Activated T-helper 1 cell treated with anti-CD3 and anti-CD28 coated beads, Interleukin-2, amount 50 U/mL, for 16 hours (primary cell): ENCODE measurements at regions not wholly inside any gene's neighbourhood (a gene's known extent, or its start where the extent isn't known, plus 50 kb on each side); places are given as distances from the start of the nearest gene placed in this dataset.

Source experiments
- DNase-seq, 2 donors: peaks; one replicate each; pipeline ENCODE4 v3.0.0-alpha.2; 2020; ENCODE audit warnings: low read depth in 1 of 2, low spot score in 1 of 2

GRCh38 chr6:9948678-9949077 lies 466.2 kb downstream of the TFAP2A start:
- no peak for DNase-seq

GRCh38 chr6:9943986-9944385 lies 470.9 kb downstream of the TFAP2A start:
- no peak for DNase-seq

- no peak for DNase-seq
Measured at GRCh38 chr6:9943026-9943425, 471.8 kb downstream of the TFAP2A start.

DNA sequence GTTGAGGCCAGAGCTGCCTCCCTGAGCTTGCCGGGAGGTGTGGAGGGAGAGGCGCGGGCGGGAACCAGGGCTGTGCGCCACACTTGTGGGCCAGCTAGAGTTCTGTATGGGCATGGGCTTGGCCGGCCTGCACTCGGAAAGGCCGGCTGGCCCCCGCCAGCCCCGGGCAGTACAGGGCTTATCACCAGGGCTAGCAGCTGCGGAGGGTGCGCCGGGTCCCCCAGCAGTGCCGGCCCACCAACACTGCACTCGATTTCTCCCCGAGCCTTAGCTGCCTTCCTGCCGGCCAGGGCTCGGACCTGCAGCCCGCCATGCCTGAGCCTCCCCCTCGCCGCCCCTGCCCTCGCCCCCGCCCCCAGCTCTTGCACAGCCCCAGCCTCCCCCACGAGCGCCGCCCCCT lies 472.7 kb downstream of the TFAP2A start:
- no peak for DNase-seq

- DNase-seq, result no peak
Measured at GRCh38 chr6:9938801-9939200, 476.1 kb downstream of the TFAP2A start.

DNA sequence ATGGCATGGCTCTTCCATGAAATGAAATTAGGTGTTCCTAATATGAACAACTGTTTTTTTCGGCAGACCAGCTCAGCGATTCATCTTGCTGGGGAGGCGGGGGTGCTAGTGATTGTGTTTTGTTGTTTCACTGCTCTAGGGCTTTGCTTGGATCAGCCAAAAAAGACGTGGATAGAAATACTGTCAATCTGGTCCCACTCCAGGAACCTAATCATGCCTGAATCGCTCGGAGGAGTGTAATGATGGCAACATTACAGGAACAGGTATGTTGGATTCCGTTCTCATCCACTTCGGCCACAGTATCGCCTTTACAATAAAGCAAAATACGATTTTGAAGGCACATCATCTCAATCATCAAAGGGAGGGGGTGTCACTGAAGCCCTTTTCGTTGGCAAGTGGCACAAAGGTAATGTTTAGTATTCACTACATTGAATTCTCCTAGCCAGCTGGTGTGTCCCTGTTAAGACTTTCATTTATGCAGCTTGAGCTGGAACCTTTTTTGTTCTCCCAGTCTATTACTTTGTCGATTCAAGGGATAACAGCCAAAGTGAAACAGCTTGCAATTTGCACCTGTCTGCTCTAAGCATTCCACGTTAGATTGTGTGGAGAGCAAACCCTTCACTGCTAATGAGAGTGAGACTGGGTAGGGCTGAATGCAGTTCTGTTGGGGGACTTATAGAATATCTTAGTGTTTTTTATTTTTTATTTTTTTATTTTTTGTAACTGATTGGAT lies 477.7 kb downstream of the TFAP2A start:
- DNase-seq, result no peak

DNA sequence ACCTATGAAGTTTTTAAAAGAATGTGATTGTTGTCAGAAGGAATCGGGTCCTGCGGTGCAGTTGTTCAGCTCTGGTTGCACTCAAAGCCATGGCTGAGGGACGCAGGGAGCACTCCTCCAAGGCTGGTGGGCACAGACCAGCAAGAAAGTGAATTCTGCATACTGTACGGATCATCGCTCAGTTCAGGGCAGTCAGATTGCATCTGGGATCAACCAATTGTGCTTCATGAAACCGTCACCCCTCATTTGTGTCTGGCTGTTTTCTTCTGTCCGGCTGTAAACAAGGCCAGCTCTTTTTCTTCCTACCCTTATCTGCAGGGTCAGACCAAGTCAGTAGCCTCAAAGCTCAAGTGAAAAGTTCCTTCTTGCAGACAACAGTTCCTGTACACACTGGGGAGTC lies 478.3 kb downstream of the TFAP2A start:
- no peak for DNase-seq

DNA sequence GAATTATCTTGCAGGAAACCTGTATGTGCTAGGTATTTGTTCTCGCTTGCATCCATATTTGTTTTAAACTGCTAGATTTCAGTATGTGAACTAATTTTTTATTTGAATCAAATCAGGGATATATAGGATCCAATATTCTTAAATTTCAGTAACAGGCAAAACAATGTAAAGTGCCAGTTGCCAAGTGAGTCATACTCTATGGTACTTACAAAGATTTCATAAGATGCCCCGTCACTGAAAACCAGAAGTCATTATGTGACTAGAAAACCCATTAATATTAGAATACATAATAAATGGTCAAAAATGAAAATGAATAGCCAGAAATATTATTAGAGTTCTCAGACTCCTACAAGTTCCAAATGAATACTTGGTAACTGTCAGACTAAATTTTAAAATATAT lies 481.2 kb downstream of the TFAP2A start:
- no peak for DNase-seq

DNA sequence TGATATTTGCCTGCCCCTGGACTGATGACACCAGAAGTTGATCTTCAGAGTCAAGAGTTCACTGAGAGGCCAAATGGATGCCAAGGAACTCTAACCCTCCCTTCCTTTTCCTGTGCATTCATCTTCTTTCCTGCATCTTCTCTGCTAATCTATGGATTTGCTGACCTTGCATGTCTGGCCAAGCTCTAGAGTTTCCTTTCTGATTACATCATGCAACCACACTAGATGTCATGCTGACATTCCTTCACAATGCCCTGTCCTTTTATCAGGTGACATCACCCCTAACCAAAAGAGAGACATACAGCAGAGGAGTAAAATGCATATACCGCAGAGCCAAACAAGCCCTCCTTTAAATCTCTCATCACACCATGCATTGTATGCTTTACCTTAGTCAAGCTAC lies 487.6 kb downstream of the TFAP2A start:
- DNase-seq, result no peak

- DNase-seq, result no peak
Measured at GRCh38 chr6:9924971-9925370, 489.9 kb downstream of the TFAP2A start.

GRCh38 chr6:9921366-9921765 lies 493.5 kb downstream of the TFAP2A start:
- DNase-seq, result no peak

GRCh38 chr6:9914951-9915350 lies 499.9 kb downstream of the TFAP2A start:
- no peak for DNase-seq

DNA sequence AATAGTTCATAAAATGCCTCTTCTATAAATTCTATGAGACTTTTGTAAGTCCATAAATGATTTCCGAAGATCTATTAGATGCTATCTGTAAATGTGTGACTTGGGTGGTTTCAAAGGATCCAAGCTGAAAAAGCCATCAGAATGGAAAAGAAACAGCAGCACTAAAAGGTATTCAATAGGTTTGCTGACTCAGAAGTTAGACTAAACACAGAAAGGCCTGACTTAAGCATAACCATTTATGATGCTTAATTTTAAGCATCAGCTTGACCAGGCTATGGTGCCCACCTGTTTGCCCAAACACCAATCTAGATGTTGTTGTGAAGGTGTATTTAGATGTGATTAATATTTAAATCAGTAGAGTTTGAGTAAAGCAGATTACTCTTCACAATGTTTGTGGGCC lies 513.5 kb downstream of the TFAP2A start:
- no peak for DNase-seq

DNA sequence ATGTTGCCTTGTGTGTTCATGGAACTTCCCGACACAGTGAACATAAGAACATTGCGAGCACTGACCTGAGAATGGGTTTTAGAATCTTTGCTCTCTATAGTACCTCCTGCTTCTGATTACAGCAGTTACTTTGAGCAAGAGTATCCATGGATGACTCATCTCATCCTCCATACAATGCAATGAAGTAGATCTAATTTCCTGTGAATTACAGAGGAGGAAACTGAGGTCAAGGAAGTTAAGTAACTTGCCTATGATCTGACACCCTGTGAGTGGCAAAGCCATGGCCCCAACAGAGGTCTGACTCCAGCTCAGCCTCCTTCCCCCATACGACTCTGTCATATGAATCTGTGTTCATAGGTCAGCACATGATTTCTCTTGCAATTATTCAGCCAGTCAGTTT lies 518.1 kb downstream of the TFAP2A start:
- no peak for DNase-seq

DNA sequence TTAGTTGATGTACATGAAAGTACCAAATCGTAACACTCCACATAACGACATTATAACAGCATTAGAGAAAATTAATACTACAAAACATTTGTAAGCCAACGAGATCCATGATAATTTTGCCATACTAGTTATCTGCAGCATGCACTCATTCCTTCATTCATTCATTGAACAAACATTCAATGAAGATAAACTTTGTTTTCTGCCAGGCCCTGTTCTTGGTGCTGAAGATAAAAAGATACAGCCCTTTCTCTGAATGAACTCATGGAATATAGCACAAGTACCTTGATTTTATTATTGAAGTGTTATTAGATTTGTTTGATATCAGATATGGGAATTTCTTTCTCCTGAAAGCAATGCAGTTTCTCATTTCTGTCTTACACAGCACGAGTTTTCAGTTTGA lies 524.0 kb downstream of the TFAP2A start:
- DNase-seq, result no peak

DNA sequence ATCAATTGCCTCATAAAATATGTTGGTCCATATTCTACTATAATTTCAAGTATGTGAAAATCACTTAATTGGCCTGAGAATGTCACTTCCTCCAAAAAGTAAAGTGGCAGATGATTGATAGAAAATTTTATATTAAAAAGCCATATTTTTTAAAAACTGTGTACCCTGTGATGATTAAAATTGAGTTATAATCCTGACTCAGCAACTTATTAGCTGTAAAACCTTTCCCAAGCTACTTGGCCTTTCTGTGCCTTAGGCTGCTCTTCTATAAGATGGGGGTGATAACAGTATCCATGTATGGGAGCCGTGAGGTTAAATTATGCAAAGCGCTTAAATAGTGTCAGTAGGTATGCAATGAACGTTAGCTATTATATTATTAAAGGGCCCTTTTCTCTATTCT lies 524.4 kb downstream of the TFAP2A start:
- no peak for DNase-seq

- no peak for DNase-seq
Measured at GRCh38 chr6:9878535-9878934, 536.3 kb downstream of the TFAP2A start.

DNA sequence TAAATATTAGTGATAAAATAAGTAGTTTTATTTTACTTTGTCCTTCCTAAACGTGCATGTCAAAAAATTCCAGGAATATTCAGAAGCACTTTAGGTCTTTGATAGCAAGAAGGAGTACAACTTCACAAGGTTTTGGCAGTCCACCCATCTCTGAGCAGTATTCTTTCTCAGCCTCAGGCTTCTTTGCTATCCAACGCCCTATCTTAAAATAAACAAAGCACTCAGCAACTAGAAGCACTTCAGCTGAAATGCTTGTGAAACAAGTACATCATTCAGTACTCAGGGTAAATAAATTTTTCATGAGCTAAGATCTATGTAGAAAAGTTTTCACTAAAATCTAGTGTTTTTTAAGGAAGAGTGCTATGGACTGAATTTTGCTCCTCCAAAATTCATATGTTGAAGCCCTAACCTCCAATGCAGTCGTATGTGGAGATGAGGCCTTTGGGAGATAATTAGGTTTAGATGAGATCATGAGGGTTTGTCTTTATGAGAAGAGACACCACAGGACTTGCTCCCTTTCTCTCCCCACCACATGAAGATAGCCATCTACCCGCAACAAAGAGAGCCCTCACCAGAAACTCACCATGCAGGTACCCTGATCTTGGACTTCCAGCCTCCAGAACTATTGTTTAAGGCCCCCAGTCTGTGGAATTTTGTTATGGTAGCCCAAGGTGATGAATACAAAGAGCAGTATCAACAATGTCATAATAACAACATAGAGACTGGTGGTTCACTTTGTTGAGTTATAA lies 539.1 kb downstream of the TFAP2A start:
- no peak for DNase-seq

DNA sequence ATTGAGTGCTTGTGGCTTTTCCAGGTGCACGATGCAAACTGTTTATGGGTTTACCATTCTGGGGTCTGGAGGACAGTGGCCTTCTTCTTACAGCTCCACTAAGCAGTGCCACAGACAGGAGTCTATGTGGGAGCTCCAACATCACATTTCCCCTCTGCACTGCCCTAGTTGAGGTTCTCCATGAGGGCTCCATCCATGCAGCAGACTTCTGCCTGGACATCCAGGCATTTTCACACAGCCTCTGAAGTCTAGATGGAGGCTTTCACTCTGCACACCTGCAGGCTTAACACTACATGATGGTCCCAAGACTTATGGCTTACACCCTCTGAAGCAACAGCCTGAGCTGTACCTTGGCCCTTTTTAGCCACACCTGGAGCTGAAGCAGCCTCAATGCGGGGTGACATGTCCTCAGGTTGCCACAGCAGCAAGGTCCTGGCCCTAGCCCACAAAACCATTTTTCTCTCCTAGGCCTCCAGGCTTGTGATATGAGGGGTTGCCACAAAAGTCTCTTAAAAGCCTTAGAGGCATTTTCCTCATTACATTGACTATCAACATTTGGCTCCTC lies 552.2 kb downstream of the TFAP2A start:
- no peak for DNase-seq

DNA sequence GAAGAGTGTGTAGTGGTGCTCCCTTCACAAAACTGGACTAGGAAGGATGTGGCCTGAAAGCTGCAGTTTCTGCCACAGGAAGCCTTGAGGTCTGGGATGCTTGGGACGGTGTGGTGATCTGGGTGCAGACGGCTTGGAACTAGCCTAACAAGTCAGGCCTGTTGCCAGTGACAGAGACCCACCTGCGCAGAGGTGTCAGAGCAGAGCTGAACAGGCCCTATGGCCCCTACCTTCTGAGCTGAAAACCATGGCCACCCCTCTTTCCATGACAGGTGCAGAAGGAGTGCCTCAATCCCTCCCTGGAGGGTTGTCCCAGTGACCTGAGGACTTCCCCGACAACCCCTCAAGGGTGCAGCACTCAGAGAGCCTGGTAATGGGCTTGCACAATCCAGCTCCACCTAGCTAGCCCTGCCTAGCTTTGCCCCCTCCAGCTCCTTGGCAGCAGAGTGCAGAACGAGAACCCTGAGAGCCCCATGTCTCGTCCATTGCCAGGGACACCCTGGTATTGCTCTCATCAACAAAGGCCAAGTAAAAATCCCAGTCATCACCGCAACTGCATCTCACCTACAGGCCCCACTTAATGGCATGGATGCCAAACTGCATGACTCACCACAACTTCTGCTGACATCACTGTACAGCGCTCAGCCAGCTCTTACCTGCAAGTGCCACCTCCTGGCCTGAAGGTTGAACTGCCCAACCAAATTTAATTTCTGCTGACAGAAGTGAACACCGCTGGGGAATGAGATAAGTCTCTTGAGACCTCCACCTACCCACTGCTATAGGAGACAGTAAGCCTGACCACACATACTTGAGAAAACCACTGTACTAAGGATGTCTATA lies 563.1 kb downstream of the TFAP2A start:
- DNase-seq, result no peak

DNA sequence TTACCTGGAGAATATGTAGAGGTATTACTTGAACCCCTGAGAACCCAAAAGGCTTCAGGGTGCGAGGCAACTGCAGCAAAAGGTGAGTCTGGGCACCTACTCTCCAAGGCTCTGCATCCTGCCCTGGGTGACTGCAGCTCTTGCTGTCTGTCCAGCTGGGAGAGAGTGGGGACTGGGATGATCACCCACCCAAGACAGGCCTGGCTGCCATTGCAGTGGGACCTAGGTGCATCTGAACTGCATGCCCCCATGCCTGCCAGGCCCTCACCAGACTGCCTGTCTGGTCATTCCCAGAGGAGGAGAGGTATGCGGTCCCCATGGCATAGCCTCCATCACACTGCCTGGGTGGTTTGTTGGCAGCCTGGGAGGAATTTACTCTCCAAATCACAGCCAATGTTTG lies 563.9 kb downstream of the TFAP2A start:
- no peak for DNase-seq

DNA sequence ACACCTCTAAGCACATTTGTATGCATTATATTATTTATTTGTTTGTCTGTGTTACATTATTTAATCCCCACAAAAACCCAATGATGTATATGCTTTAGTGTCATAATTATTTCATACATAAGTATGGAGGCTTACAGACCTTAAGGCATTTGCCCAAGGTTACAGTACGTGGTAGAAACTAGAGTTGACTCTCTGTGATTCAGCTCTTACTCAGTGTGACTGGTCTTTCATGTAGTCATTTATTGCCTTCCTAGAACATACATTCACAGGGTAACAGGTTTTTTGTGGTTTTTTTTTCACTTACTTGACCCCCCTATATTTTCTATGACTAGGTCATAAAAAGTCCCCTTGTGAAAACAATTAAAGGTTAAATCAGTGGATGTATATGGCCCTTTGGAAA lies 566.8 kb downstream of the TFAP2A start:
- no peak for DNase-seq
